Neural cell (in vitro differentiated cells): ENCODE measurements at regions not wholly inside any gene's neighbourhood (a gene's known extent, or its start where the extent isn't known, plus 50 kb on each side); places are given as distances from the start of the nearest gene placed in this dataset.

Source experiments
- H2AFZ ChIP-seq: fragments of 200-600, 300-800 bp; sonication (generic), shearing (Covaris generic); 2 replicates; pipeline ENCODE4 v1.6.0; 2014; ENCODE audit warnings: low read depth, mild to moderate bottlenecking, antibody characterized with exemption, low read length, moderate library complexity
- H3F3A ChIP-seq: fragments of 200-600 bp; shearing (Covaris generic); 2 replicates; pipeline ENCODE4 v1.6.1; 2016; ENCODE audit warnings: mild to moderate bottlenecking, moderate library complexity, mixed read lengths, antibody characterized with exemption, low read length; ENCODE audit not compliant: insufficient read depth, poor library complexity, severe bottlenecking
- H3K27ac ChIP-seq: fragments of 200-600, 300-800 bp; sonication (generic), shearing (Covaris generic); 2 replicates; pipeline ENCODE4 v1.5.1; 2014; ENCODE audit warnings: mild to moderate bottlenecking, low read length, moderate library complexity
- H3K27me3 ChIP-seq: fragments of 300-800, 200-600 bp; sonication (generic), shearing (Covaris generic); 2 replicates; pipeline ENCODE4 v1.6.0; 2014; ENCODE audit warnings: mild to moderate bottlenecking, low read depth, low read length, moderate library complexity; ENCODE audit not compliant: insufficient read depth
- H3K36me3 ChIP-seq: fragments of 300-800, 200-600 bp; sonication (generic), shearing (Covaris generic); 2 replicates; pipeline ENCODE4 v1.5.1; 2014; ENCODE audit warnings: mild to moderate bottlenecking, antibody characterized with exemption, low read length, moderate library complexity; ENCODE audit not compliant: insufficient read depth
- H3K4me2 ChIP-seq: fragments of 300-800, 200-600 bp; sonication (generic), shearing (Covaris generic); 2 replicates; pipeline ENCODE4 v1.6.0; 2014; ENCODE audit warnings: mild to moderate bottlenecking, low read length
- H3K4me3 ChIP-seq: fragments of 300-800, 200-600 bp; sonication (generic), shearing (Covaris generic); 2 replicates; pipeline ENCODE4 v1.5.1; 2014; ENCODE audit warnings: mild to moderate bottlenecking, low read length, moderate library complexity
- H3K79me2 ChIP-seq: fragments of 200-600 bp; shearing (Covaris generic); replicated peaks from 2 replicates; pipeline ENCODE4 v1.6.0; 2014; ENCODE audit warnings: mild to moderate bottlenecking, low read length, moderate library complexity; ENCODE audit not compliant: insufficient read depth
- H3K9ac ChIP-seq: fragments of 300-800, 200-600 bp; sonication (generic), shearing (Covaris generic); 2 replicates; pipeline ENCODE4 v1.6.1; 2016; ENCODE audit warnings: mild to moderate bottlenecking, low read length, mixed read lengths
- H3K9me2 ChIP-seq: fragments of 200-600 bp; shearing (Covaris generic); 2 replicates; pipeline ENCODE4 v1.6.1; 2016; ENCODE audit warnings: mild to moderate bottlenecking, low read length, mixed read lengths; ENCODE audit not compliant: insufficient read depth
- H3K9me3 ChIP-seq: fragments of 200-600, 300-800 bp; sonication (generic), shearing (Covaris generic); 2 replicates; pipeline ENCODE4 v1.6.1; 2016; ENCODE audit warnings: mild to moderate bottlenecking, mixed run types, low read length, moderate library complexity, mixed read lengths
- H4K20me1 ChIP-seq: fragments of 200-600 bp; shearing (Covaris generic); 2 replicates; pipeline ENCODE4 v1.6.1; 2016; ENCODE audit warnings: mild to moderate bottlenecking, mixed run types; ENCODE audit not compliant: insufficient read depth
- EP300 ChIP-seq: fragments of 450-650 bp; conservative IDR thresholded peaks from 2 replicates; pipeline ENCODE4 v1.6.1; 2014; ENCODE audit warnings: antibody characterized with exemption, mild to moderate bottlenecking, moderate library complexity; ENCODE audit not compliant: poor library complexity, severe bottlenecking
- RAD21 ChIP-seq: fragments of 450-650 bp; conservative IDR thresholded peaks from 2 replicates; pipeline ENCODE4 v1.6.1; 2014; ENCODE audit warnings: antibody characterized with exemption, mild to moderate bottlenecking, moderate library complexity
- SMC3 ChIP-seq: fragments of 450-650 bp; conservative IDR thresholded peaks from 2 replicates; pipeline ENCODE4 v1.6.1; 2014; ENCODE audit warnings: antibody characterized with exemption, mild to moderate bottlenecking, moderate library complexity; ENCODE audit not compliant: poor library complexity
- TAF1 ChIP-seq: IDR thresholded peaks from 2 replicates; pipeline ENCODE4 v1.6.1; 2012; ENCODE audit warnings: low read depth
- small RNA-seq, 3 experiments: library from RNA; depleted of rRNA; stranded (forward); fragments of <200 nt; gene quantifications; one replicate each; pipeline ENCODE3, GENCODE V24; 2012
- TF ChIP-seq, protein P1 (sequence below): fragments of 450-650 bp; IDR thresholded peaks from 2 replicates; pipeline ENCODE4 v1.5.1; 2014; ENCODE audit warnings: antibody characterized with exemption, mild to moderate bottlenecking, moderate library complexity; ENCODE audit not compliant: poor library complexity, severe bottlenecking

GRCh38 chr11:13907678-13908077, 54.8 kb upstream of the SPON1 start:
- no peaks in the 10 kb centered on the region for H3K9me3 ChIP-seq
- H3K79me2 ChIP-seq = no peaks in the 10 kb centered on the region
- H3K27me3 ChIP-seq = no peaks in the 10 kb centered on the region
- H2AFZ ChIP-seq = no peak overlapping the region
- H4K20me1 ChIP-seq = no peaks in the 10 kb centered on the region
- no peak overlapping the region for H3K4me3 ChIP-seq
- no peaks in the 10 kb centered on the region for H3K36me3 ChIP-seq
- H3K9me2 ChIP-seq = no peaks in the 10 kb centered on the region
- H3K27ac ChIP-seq = no peak overlapping the region
- no peak for TF ChIP-seq EP300
- no peak for TF ChIP-seq TAF1
- H3K9ac ChIP-seq = no peak overlapping the region
- no peaks in the 10 kb centered on the region for H3F3A ChIP-seq
- H3K4me2 ChIP-seq = no peak overlapping the region

DNA sequence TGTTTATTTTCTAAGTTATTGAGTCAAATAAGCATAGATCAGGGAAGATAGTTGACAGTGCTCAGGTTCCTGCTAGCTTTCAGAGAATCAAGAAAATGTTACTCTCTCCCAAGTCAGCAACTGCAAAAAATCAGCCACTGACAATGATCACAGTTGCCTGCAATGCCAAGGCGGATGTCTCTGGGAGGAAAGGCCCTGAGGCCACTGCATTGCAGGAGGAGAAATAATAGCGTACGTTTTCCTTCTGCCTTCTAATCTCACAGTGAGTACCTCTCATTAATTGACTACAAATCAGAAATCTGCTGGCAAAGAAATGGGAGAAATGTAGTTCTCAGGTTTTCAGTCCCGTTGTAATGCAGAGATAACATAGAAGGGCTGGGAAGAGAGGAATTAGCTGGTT, 54.0 kb upstream of the SPON1 start:
- Histone ChIP-seq H3K9me2 (no peaks in the 10 kb centered on the region), H3K4me2 (no peak overlapping the region), H2AFZ (no peak overlapping the region), H4K20me1 (no peaks in the 10 kb centered on the region), H3K36me3 (no peaks in the 10 kb centered on the region), H3K27me3 (no peaks in the 10 kb centered on the region), H3K27ac (no peak overlapping the region), H3K4me3 (no peak overlapping the region), H3K9me3 (no peaks in the 10 kb centered on the region), H3K9ac (no peak overlapping the region), H3F3A (no peaks in the 10 kb centered on the region), H3K79me2 (no peaks in the 10 kb centered on the region)
- TF ChIP-seq, protein P1, sequence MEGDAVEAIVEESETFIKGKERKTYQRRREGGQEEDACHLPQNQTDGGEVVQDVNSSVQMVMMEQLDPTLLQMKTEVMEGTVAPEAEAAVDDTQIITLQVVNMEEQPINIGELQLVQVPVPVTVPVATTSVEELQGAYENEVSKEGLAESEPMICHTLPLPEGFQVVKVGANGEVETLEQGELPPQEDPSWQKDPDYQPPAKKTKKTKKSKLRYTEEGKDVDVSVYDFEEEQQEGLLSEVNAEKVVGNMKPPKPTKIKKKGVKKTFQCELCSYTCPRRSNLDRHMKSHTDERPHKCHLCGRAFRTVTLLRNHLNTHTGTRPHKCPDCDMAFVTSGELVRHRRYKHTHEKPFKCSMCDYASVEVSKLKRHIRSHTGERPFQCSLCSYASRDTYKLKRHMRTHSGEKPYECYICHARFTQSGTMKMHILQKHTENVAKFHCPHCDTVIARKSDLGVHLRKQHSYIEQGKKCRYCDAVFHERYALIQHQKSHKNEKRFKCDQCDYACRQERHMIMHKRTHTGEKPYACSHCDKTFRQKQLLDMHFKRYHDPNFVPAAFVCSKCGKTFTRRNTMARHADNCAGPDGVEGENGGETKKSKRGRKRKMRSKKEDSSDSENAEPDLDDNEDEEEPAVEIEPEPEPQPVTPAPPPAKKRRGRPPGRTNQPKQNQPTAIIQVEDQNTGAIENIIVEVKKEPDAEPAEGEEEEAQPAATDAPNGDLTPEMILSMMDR = no peak
- TF ChIP-seq TAF1 (no peak), SMC3 (no peak), RAD21 (no peak), EP300 (no peak)

Small RNA genes lying in the stretch of these regions (small RNA-seq; reads per million reads assigned to genes)
- 0 to 0.03 (median 0.03) reads per million in 3 experiments for gene RNA5SP331
